GM21526 (cell line): ENCODE measurements at regions not wholly inside any gene's neighbourhood (a gene's known extent, or its start where the extent isn't known, plus 50 kb on each side); places are given as distances from the start of the nearest gene placed in this dataset.

Experiments
- ATAC-seq: cut with Tn5 transposase; IDR thresholded peaks from one replicate; pipeline ENCODE4 v1.9.1; 2021; ENCODE audit warnings: moderate library complexity; ENCODE audit not compliant: unreplicated experiment, low FRiP score

- no peak for ATAC-seq
Observed at GRCh38 chr2:180743401-180743800, 237.0 kb upstream of the UBE2E3 start.

GRCh38 chr2:180742801-180743200, 237.6 kb upstream of the UBE2E3 start:
- ATAC-seq, result no peak

GRCh38 chr2:180739070-180739469, 241.3 kb upstream of the UBE2E3 start:
- no peak for ATAC-seq

- ATAC-seq, result no peak
Observed at GRCh38 chr2:180735799-180736198, 244.6 kb upstream of the UBE2E3 start.

- ATAC-seq, result no peak
Observed at GRCh38 chr2:180734382-180734781, 246.0 kb upstream of the UBE2E3 start.

- ATAC-seq, result no peak
Observed at GRCh38 chr2:180733330-180733729, 247.1 kb upstream of the UBE2E3 start.

- ATAC-seq, result no peak
Observed at GRCh38 chr2:180732337-180732736, 248.1 kb upstream of the UBE2E3 start.

GRCh38 chr2:180730976-180731375, 249.4 kb upstream of the UBE2E3 start:
- no peak for ATAC-seq

- ATAC-seq, result no peak
Observed at GRCh38 chr2:180728928-180729559, 251.4 kb upstream of the UBE2E3 start.

GRCh38 chr2:180723712-180724111, 256.7 kb upstream of the UBE2E3 start:
- ATAC-seq, result no peak

- ATAC-seq, result no peak
Observed at GRCh38 chr2:180722551-180723239, 257.7 kb upstream of the UBE2E3 start.

GRCh38 chr2:180720829-180721228, 259.6 kb upstream of the UBE2E3 start:
- no peak for ATAC-seq

- ATAC-seq, result no peak
Observed at GRCh38 chr2:180717588-180717987, 262.8 kb upstream of the UBE2E3 start.

- no peak for ATAC-seq
Observed at GRCh38 chr2:180716186-180717180, 263.9 kb upstream of the UBE2E3 start.

GRCh38 chr2:180715044-180715443, 265.4 kb upstream of the UBE2E3 start:
- ATAC-seq, result no peak

GRCh38 chr2:180709392-180710145, 270.8 kb upstream of the UBE2E3 start:
- no peak for ATAC-seq

GRCh38 chr2:180707884-180708205, 272.6 kb upstream of the UBE2E3 start:
- no peak for ATAC-seq

GRCh38 chr2:180707175-180707883, 273.1 kb upstream of the UBE2E3 start:
- ATAC-seq, result no peak

- ATAC-seq, result no peak
Observed at GRCh38 chr2:180706694-180707093, 273.7 kb upstream of the UBE2E3 start.

GRCh38 chr2:180705551-180705950, 274.9 kb upstream of the UBE2E3 start:
- no peak for ATAC-seq
